NCI-H146 (cell line): ENCODE measurements at regions not wholly inside any gene's neighbourhood (a gene's known extent, or its start where the extent isn't known, plus 50 kb on each side); places are given as distances from the start of the nearest gene placed in this dataset.
"Not testable (repeated sequence)": the region's sequence is repeated elsewhere in the genome, so short reads cannot be mapped to it uniquely, and the experiment has no call there.

Experiments used
- DNase-seq: peaks from one replicate; lab custom pipeline; 2025; lab: John Stamatoyannopoulos, UW

- not testable (repeated sequence) for DNase-seq
Observed at GRCh38 chr1:217039139-217039538, 315.9 kb upstream of the ESRRG start.

GRCh38 chr1:217036757-217037156 is 313.5 kb upstream of the ESRRG start:
- DNase-seq = no peak

GRCh38 chr1:217032715-217033367 is 309.6 kb upstream of the ESRRG start:
- no peak for DNase-seq

GRCh38 chr1:217029281-217030157 is 306.3 kb upstream of the ESRRG start:
- no peak for DNase-seq

GRCh38 chr1:217027403-217028080 is 304.3 kb upstream of the ESRRG start:
- no peak for DNase-seq

- no peak for DNase-seq
Observed at GRCh38 chr1:217026531-217026930, 303.3 kb upstream of the ESRRG start.

GRCh38 chr1:217025381-217025780 is 302.2 kb upstream of the ESRRG start:
- DNase-seq = no peak

- no peak for DNase-seq
Observed at GRCh38 chr1:217024911-217025310, 301.7 kb upstream of the ESRRG start.

- no peak for DNase-seq
Observed at GRCh38 chr1:217021956-217022355, 298.7 kb upstream of the ESRRG start.

- no peak for DNase-seq
Observed at GRCh38 chr1:217021400-217021799, 298.2 kb upstream of the ESRRG start.

- no peak for DNase-seq
Observed at GRCh38 chr1:217019475-217019874, 296.2 kb upstream of the ESRRG start.

GRCh38 chr1:217018648-217019047 is 295.4 kb upstream of the ESRRG start:
- no peak for DNase-seq

GRCh38 chr1:217017165-217017564 is 293.9 kb upstream of the ESRRG start:
- no peak for DNase-seq

GRCh38 chr1:217014066-217014465 is 290.8 kb upstream of the ESRRG start:
- no peak for DNase-seq

GRCh38 chr1:217012659-217013058 is 289.4 kb upstream of the ESRRG start:
- no peak for DNase-seq

- no peak for DNase-seq
Observed at GRCh38 chr1:217011097-217011496, 287.9 kb upstream of the ESRRG start.

GRCh38 chr1:217010253-217010652 is 287.0 kb upstream of the ESRRG start:
- DNase-seq = no peak

- DNase-seq = no peak
Observed at GRCh38 chr1:217009376-217009775, 286.1 kb upstream of the ESRRG start.

- DNase-seq = no peak
Observed at GRCh38 chr1:217004776-217005436, 281.7 kb upstream of the ESRRG start.

- DNase-seq = no peak
Observed at GRCh38 chr1:217003355-217003754, 280.1 kb upstream of the ESRRG start.

- no peak for DNase-seq
Observed at GRCh38 chr1:216997831-216998230, 274.6 kb upstream of the ESRRG start.

GRCh38 chr1:216997069-216997468 is 273.8 kb upstream of the ESRRG start:
- DNase-seq = no peak
